ENCODE measurements at regions not wholly inside any gene's neighbourhood (a gene's known extent, or its start where the extent isn't known, plus 50 kb on each side); places are given as distances from the start of the nearest gene placed in this dataset.

DNA sequence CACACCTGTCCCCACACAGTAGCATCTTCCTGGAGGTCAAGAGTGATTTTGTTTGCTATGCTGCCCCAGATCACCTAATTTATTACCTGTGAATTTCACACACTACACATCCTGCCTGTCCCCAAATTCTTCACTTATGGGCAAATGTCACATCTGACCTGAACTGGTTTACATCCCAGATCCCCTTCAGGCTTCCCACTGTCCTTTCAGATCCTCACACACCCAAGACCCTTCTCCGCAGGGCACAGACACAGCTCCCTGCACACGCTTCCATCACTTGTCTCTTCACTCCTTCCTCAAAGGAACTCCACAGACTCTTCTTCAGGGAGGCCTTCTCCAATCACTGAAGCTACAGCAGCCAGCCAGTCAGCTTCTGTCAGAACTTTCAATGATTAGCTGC, 118.7 kb upstream of the IGLL5 start:
- Histone ChIP-seq H2BK15ac (ENCODE audit: low read depth, low read length) (no peak overlapping the region), H4K8ac (replicated peaks; ENCODE audit: insufficient read length, low read depth, low read length) (no peak overlapping the region), H3K14ac (ENCODE audit: insufficient read depth, low read length) (no peak overlapping the region), H2AK5ac (ENCODE audit: insufficient read length, low read length) (no peak overlapping the region), H3K79me1 (ENCODE audit: insufficient read depth, low read depth, low read length, poor library complexity, severe bottlenecking) (no peaks in the 10 kb centered on the region), H3K23ac (ENCODE audit: insufficient read length, low read depth, low read length) (no peak overlapping the region), H3K27ac (ENCODE audit: insufficient read length, low read depth, low read length) (no peak overlapping the region), H3K9ac (ENCODE audit: extremely low read depth, insufficient read length, low read length) (no peak overlapping the region), H2BK120ac (ENCODE audit: low read depth, low read length, poor library complexity, severe bottlenecking) (no peak overlapping the region), H3K4me2 (ENCODE audit: insufficient read depth, insufficient read length, low read length) (no peak overlapping the region), H3T11ph (ENCODE audit: low read length) (no peak overlapping the region), H3K18ac (ENCODE audit: insufficient read length, low read depth, low read length) (no peak overlapping the region), H2BK5ac (ENCODE audit: insufficient read length, low read length) (no peak overlapping the region), H3K27me3 (ENCODE audit: insufficient read depth, low read length) (peaks cover 9% of the 10 kb centered on the region; the same call in 1 of the 2 replicates), H2BK12ac (ENCODE audit: insufficient read length, low read depth, low read length) (no peak overlapping the region), H3K56ac (ENCODE audit: insufficient read length, low read depth, low read length) (no peak overlapping the region), H3K4ac (ENCODE audit: low read depth, low read length) (no peak overlapping the region), H3K9me3 (ENCODE audit: control insufficient read depth, low read depth, low read length) (no peaks in the 10 kb centered on the region), H4K5ac (ENCODE audit: insufficient read length, low read depth, low read length) (no peak overlapping the region), H4K91ac (ENCODE audit: insufficient read length, low read depth, low read length) (no peak overlapping the region), H3K4me1 (ENCODE audit: insufficient read depth, low read length) (no peaks in the 10 kb centered on the region), H2BK20ac (ENCODE audit: low read depth, low read length, poor library complexity, severe bottlenecking) (no peak overlapping the region), H3K23me2 (ENCODE audit: insufficient read length, low read depth, low read length, poor library complexity, severe bottlenecking) (no peaks in the 10 kb centered on the region), H3K79me2 (ENCODE audit: insufficient read depth, low read length) (no peaks in the 10 kb centered on the region), H4K20me1 (ENCODE audit: control insufficient read depth, insufficient read depth, insufficient read length) (no peaks in the 10 kb centered on the region), H2AFZ (ENCODE audit: low read length) (no peak overlapping the region)
- no peaks in the 10 kb centered on the region for H3K36me3 Mint-ChIP-seq (ENCODE audit: insufficient read depth in 1 of 3, low read depth in 3 of 3)
- H3K4me1 Mint-ChIP-seq, result no peaks in the 10 kb centered on the region
- H3K27ac Mint-ChIP-seq, result no peak overlapping the region
- WGBS (ENCODE audit: extremely low coverage, insufficient read length, low lambda C conversion rate), result no CpG with 5 or more reads among the region's 2 CpGs
- H3K9me3 Mint-ChIP-seq, result no peaks in the 10 kb centered on the region
- peaks cover 98% of the 10 kb centered on the region for H3K27me3 Mint-ChIP-seq (ENCODE audit: low read depth)
- TF ChIP-seq, protein P1, sequence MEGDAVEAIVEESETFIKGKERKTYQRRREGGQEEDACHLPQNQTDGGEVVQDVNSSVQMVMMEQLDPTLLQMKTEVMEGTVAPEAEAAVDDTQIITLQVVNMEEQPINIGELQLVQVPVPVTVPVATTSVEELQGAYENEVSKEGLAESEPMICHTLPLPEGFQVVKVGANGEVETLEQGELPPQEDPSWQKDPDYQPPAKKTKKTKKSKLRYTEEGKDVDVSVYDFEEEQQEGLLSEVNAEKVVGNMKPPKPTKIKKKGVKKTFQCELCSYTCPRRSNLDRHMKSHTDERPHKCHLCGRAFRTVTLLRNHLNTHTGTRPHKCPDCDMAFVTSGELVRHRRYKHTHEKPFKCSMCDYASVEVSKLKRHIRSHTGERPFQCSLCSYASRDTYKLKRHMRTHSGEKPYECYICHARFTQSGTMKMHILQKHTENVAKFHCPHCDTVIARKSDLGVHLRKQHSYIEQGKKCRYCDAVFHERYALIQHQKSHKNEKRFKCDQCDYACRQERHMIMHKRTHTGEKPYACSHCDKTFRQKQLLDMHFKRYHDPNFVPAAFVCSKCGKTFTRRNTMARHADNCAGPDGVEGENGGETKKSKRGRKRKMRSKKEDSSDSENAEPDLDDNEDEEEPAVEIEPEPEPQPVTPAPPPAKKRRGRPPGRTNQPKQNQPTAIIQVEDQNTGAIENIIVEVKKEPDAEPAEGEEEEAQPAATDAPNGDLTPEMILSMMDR (conservative IDR thresholded peaks at IDR 0.05), result no peak
- H3K4me3 Mint-ChIP-seq, result no peak overlapping the region
- DNase-seq, result no peak
